Keratinocyte (primary cell): ENCODE measurements at regions not wholly inside any gene's neighbourhood (a gene's known extent, or its start where the extent isn't known, plus 50 kb on each side); places are given as distances from the start of the nearest gene placed in this dataset.

ENCODE experiments used
- CTCF ChIP-seq, 3 experiments: IDR thresholded peaks in 1 of 3; conservative IDR thresholded peaks in 1 of 3; optimal IDR thresholded peaks in 1 of 3; 2 replicates in 2 of 3; 3 replicates in 1 of 3; pipeline versions ENCODE3 to v1.5.1; 2011; ENCODE audit warnings: low read length in 3 of 3, mild to moderate bottlenecking in 3 of 3, moderate library complexity in 2 of 3, control low read depth in 1 of 3, inconsistent platforms in 1 of 3; ENCODE audit not compliant: insufficient read depth in 2 of 3; ENCODE audit errors: extremely low read depth in 1 of 3
- EZH2 ChIP-seq: IDR thresholded peaks from one replicate; pipeline ENCODE4 v1.6.1; 2012; ENCODE audit warnings: inconsistent platforms, mild to moderate bottlenecking, low read length, moderate library complexity

GRCh38 chr6:105633814-105634213 is 230.9 kb upstream of the PREP start:
- TF ChIP-seq CTCF (optimal IDR thresholded peaks at IDR 0.05 in 1 of 3, IDR thresholded peaks at IDR 0.05 in 1 of 3, conservative IDR thresholded peaks at IDR 0.05 in 1 of 3; ENCODE audit: extremely low read depth in 1 of 3, insufficient read depth in 2 of 3, low read length in 3 of 3) = no peak
- no peak for TF ChIP-seq EZH2
